DMS53 treated with DMSO at 0.1 percent for 48 hours (cell line): ENCODE measurements at regions not wholly inside any gene's neighbourhood (a gene's known extent, or its start where the extent isn't known, plus 50 kb on each side); places are given as distances from the start of the nearest gene placed in this dataset.

Experiments used
- DNase-seq: peaks from one replicate; lab custom pipeline; 2025; ENCODE audit not compliant: unreplicated experiment; lab: John Stamatoyannopoulos, UW

GRCh38 chr2:122156176-122156890 is 400.9 kb downstream of the TSN start:
- no peak for DNase-seq

- no peak for DNase-seq
These were observed 401.7 kb downstream of the TSN start for GRCh38 chr2:122157158-122157557.

- no peak for DNase-seq
These were observed 408.2 kb downstream of the TSN start for GRCh38 chr2:122163617-122164016.

GRCh38 chr2:122164964-122165363 is 409.5 kb downstream of the TSN start:
- no peak for DNase-seq

DNA sequence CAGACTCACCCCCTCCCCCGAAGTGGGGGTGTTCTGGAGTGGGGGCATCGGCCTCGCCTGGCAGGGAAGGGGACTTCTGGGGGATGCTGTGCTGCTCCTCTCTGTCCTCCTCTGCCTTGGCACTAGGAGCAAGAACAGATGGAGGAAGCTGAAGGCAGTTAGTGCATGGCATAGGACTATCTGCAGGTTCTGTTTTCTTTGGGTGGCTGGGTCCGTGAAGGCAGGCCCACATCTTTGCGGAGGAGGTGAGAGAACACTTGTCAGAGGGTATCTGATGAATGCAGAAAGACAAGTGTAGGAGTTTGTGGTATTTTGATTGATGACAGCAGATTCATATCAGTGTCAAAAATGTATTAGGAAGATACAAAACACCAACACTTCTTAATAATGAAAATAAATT is 411.4 kb downstream of the TSN start:
- DNase-seq = no peak

DNA sequence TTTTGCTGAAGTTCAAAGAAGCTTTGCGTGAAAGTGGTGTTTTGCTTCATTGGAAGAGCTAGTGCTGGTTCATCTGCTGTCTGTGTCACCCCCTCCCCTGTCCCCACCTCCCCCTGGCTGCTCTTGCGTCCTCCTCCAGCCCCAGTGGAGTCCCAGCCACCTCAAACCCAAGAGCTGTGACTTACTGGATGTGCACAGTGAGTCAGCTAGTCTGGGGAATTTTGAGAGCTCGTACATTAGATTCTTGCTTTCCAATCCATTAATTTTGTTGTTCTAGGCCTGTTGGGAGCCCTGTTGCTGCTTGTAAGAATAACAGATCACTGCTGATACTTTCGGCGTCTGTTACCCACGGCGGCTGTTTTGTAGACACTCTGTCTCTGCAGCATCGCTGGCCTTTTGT is 412.1 kb downstream of the TSN start:
- no peak for DNase-seq

GRCh38 chr2:122168799-122169198 is 413.3 kb downstream of the TSN start:
- no peak for DNase-seq

DNA sequence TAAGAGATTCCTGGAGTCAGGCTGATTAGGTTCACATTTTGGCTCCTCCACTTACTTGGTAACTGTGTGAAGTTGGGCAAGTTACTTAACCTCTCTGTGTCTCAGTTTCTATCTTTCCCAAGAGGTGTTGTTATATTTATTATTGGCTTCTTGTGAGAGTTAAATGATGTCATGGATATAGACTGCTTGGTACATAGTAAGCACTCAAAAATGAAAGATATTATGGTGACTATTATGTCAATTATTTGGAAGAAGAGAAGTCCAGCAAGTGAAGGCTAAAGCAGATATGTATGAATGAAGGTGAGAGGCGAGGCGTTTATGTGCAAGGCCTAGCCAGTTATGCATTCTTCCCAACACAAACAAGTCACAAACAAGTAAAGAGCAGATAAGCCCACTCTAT is 417.4 kb downstream of the TSN start:
- no peak for DNase-seq

DNA sequence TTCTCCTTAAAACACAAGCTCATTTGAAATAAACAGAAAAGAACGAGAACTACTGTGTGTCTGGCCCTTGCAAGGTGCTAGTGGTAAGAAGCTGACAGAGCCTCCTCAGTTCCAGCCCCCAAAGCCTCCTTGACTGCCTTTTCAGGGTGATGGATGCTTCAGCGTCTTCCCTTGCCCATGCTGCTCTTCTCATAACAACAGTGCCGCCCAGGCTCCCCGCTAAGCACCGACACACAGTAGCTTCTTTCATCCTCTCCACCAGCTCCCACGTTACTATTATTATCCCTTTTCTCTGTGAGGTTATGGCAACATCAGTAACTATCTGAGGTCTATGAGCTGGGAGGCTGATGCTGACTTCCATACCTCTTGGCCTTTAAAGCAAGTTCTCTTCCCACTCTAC is 418.6 kb downstream of the TSN start:
- no peak for DNase-seq

DNA sequence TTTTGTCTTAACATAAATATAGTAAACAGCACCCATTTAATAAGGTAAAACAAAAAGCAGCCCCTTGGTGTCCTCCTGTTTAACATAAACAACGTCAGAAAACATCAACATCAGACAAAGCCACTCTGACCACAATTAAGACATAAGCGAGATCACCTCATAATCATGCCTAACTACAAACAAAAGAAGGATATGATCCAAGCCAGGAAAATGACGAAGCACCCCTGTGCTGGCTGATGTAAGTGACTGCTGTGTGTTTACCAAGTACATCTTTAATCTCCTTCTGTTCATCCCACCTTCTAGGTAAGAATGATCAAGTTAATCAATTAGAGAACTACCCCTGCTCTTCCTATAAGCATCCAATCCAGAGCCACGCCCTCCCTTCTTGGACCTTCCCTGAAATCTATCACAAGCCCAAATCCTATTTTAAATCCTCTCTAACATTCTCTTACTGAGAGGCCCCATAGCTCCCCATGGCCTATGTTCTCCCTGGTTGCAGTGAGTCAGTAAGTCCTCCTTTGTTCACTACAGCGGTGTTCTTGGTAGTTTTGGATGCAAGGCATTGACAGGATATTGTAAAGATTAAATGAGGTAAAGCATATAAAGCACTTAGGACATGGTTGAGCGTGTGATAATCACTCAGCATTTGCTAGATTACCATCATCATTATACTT is 424.2 kb downstream of the TSN start:
- no peak for DNase-seq

DNA sequence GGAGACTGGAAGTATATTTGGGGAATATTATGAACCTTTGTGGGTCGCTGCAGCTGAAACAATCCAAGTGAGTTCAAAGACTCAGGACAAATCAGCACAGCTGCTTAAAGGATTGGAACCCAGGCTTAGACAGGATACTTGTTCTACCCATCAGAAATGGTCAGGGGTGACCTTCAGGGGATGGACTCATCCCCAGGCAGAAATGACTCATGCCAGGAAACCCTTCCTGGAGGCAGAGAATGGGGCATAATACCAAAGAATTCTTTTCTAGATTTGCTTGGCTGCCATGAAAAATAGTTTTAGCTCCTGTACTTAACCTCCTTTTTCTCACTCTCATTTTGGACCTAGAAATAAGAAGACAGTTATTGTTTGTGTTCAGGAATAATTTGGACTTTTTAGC is 425.5 kb downstream of the TSN start:
- no peak for DNase-seq

- no peak for DNase-seq
These were observed 427.3 kb downstream of the TSN start for GRCh38 chr2:122182616-122183355.

- DNase-seq = no peak
These were observed 428.4 kb downstream of the TSN start for GRCh38 chr2:122183890-122184289.

GRCh38 chr2:122186761-122187222 is 431.3 kb downstream of the TSN start:
- no peak for DNase-seq

DNA sequence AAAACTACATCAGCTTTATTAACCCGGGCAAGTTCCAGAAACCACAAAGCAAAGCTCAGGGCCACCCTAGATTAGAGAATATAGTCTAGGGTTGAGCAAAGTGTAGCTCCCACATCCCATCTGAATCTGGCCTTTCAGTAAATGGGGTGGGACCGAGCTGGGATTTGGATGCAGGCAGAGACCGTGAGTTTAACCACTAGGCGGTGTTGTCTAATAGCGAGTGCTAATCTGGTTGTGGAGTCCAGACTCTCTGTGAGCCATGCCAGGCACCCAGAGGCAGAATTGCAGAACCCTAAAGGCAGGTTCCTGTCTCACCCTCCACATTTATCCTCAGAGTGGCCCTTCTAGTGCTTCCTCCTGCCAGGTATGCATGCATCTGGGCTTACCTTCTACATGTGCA is 435.9 kb downstream of the TSN start:
- peak; percentile 30 for DNase-seq

- DNase-seq = no peak
These were observed 438.2 kb downstream of the TSN start for GRCh38 chr2:122193622-122194021.

GRCh38 chr2:122194546-122194945 is 439.1 kb downstream of the TSN start:
- DNase-seq = peak; percentile 7

DNA sequence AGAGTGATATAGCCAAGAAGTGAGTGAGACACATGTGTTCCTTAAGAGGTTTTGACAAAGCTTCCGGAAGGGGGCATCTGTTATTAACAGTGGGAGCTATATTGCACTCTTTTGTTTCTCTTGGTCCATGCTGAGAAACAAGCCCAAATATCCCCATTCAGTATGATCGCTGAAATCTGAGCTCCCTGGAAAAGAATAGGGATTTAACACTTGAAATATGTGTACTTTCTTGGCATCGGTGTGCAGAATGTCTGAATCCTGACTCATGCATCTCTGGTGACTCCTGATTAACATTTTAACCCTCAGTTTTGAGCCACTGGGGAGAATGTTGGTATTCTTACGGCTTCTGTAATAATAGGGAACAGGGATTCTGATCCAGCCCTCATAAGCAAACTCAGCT is 448.1 kb downstream of the TSN start:
- DNase-seq = no peak

DNA sequence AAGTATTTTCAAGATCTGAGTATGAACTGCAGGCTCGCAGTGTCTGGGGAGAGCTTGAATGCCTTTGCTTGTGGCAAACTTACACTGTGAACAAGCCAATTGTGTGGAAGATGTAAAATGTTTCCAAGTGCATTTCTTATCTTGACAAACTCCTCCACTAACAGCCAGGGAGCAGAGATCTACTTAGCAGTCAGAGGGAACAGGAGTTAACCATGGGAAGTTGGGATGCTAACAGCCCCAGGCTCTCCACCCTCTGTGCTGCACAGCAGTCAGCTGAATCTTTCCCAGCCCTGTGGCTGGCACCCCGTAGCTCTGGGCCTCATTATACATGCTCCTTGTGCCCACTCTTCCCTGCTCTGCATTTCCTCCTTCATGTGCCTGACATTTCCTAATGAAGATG is 450.2 kb downstream of the TSN start:
- DNase-seq = no peak

DNA sequence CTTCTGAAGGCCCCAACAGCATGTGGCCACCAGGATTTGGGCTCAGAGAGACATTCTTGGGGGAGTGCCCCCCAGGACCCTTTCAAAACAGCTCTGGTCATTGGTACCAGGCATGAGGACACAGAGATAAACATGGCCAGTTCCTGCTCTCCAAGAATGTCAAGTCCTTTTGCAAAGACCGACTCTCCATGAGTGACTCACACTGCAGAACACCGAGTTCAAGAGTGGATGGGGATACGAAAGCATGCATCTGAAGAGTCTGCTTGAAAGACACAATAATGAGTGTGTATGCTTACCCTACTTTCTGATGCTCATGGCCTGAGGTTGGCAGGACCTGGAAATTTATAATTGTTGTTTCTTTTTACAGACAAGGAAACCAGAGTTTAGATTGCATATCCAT is 450.6 kb downstream of the TSN start:
- no peak for DNase-seq

GRCh38 chr2:122209377-122209776 is 453.9 kb downstream of the TSN start:
- no peak for DNase-seq

GRCh38 chr2:122210065-122210464 is 454.6 kb downstream of the TSN start:
- no peak for DNase-seq
